RWPE2 (cell line): ENCODE measurements at regions not wholly inside any gene's neighbourhood (a gene's known extent, or its start where the extent isn't known, plus 50 kb on each side); places are given as distances from the start of the nearest gene placed in this dataset.
"Not testable (repeated sequence)": the region's sequence is repeated elsewhere in the genome, so short reads cannot be mapped to it uniquely, and the experiment has no call there.

ENCODE experiments used
- ATAC-seq: fragments of 200-7000 bp; cut with Tn5 transposase; 3 replicates; pipeline ENCODE4 v1.9.1; 2021; ENCODE audit warnings: low read depth
- DNase-seq: peaks from one replicate; pipeline ENCODE4 v3.0.0-alpha.2; 2020; ENCODE audit warnings: low spot score
- H3K27ac ChIP-seq: fragments of 450-650 bp; 2 replicates; pipeline ENCODE4 v1.5.1; 2017; ENCODE audit warnings: mild to moderate bottlenecking; ENCODE audit not compliant: poor library complexity, severe bottlenecking
- H3K27me3 ChIP-seq: fragments of 250-450 bp; sonication (Bioruptor Pico); 2 replicates; pipeline ENCODE4 v1.5.1; 2021; ENCODE audit warnings: mild to moderate bottlenecking, moderate library complexity; ENCODE audit not compliant: insufficient read depth, poor library complexity, severe bottlenecking
- H3K36me3 ChIP-seq: fragments of 250-450 bp; sonication (Bioruptor Pico); 2 replicates; pipeline ENCODE4 v1.5.1; 2020; ENCODE audit warnings: low read depth, mild to moderate bottlenecking, moderate library complexity
- H3K4me1 ChIP-seq: fragments of 250-450 bp; sonication (Bioruptor Pico); 2 replicates; pipeline ENCODE4 v1.5.1; 2021; ENCODE audit warnings: mild to moderate bottlenecking, moderate library complexity; ENCODE audit not compliant: insufficient read depth, poor library complexity, severe bottlenecking
- H3K4me3 ChIP-seq: fragments of 250-450 bp; sonication (Bioruptor Pico); 2 replicates; pipeline ENCODE4 v1.5.1; 2021; ENCODE audit warnings: mild to moderate bottlenecking, moderate library complexity; ENCODE audit not compliant: severe bottlenecking
- H3K9me3 ChIP-seq: fragments of 250-450 bp; sonication (Bioruptor Pico); 2 replicates; pipeline ENCODE4 v1.5.1; 2021; ENCODE audit warnings: mild to moderate bottlenecking, moderate library complexity; ENCODE audit not compliant: severe bottlenecking
- CTCF ChIP-seq: fragments of 450-650 bp; IDR thresholded peaks from one replicate; pipeline ENCODE4 v1.5.1; 2017; ENCODE audit warnings: mild to moderate bottlenecking, moderate library complexity; ENCODE audit not compliant: poor library complexity, severe bottlenecking

GRCh38 chr13:84737661-84738060, 855.4 kb upstream of the SLITRK1 start:
- H3K9me3 ChIP-seq = no peaks in the 10 kb centered on the region
- TF ChIP-seq CTCF = no peak
- H3K27me3 ChIP-seq = no peaks in the 10 kb centered on the region
- H3K36me3 ChIP-seq = no peaks in the 10 kb centered on the region
- no peak overlapping the region for H3K27ac ChIP-seq
- no peaks in the 10 kb centered on the region for H3K4me1 ChIP-seq
- DNase-seq (no peak), ATAC-seq (no peak)
- H3K4me3 ChIP-seq = no peak overlapping the region

DNA sequence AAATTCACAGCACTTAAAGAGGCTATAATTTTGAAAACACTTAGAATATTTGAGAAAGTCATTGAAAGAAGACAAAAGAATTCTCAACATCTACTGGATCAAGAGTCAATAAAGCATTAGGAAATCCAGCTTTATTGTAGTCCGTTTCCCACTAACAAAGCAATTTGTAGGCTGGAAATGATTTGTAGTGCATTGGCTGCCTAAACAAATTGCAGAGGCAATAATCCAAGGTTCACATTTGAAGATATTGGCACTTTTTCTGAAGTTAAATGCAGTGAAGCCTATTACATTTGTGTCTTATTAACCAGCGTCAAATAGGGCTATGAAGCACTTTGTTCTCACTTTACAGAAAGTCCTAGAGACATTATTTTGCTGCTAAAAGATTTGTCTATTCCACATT, 848.1 kb upstream of the SLITRK1 start:
- Histone ChIP-seq H3K4me1 (no peaks in the 10 kb centered on the region), H3K27ac (no peak overlapping the region)

DNA sequence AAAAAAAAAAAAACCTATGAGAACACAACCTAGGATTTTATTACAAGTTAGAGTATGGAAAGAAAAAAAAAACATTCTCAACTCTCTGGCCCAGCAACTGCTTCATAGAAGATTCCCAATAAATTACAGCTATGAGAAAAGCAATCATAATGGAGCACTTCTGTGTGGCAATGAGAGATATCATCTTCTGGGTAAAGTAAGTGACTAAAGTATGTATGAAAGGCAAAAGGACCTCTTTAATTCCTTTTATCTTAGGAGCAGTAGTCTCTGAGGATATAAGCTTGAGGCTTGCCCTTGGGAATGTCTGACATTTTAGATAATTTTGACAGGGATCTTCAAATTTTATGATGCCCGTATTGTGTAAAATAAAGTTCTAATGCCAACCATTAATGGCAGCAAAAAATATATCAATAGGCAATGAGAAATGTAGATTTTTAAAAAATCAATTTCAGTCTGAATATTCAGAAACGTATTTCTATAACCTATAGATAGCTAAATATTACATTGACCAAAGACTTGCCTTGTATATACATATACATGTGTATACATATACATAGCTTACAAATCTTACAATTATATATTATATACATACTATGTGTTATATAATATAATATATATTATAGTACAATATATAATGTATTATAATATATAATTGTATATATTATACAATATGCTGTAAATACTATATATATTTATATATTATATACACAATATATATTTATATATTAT, 823.9 kb upstream of the SLITRK1 start:
- ATAC-seq = no peak
- no peak for TF ChIP-seq CTCF
- Histone ChIP-seq H3K36me3 (no peaks in the 10 kb centered on the region), H3K9me3 (no peaks in the 10 kb centered on the region), H3K4me1 (no peaks in the 10 kb centered on the region), H3K4me3 (no peak overlapping the region), H3K27me3 (no peaks in the 10 kb centered on the region), H3K27ac (no peak overlapping the region)
- DNase-seq = no peak

More for the DNA sequence above, 848.1 kb upstream of the SLITRK1 start:
- H3K9me3 ChIP-seq = no peaks in the 10 kb centered on the region
- DNase-seq (no peak), ATAC-seq (no peak)
- H3K27me3 ChIP-seq = no peaks in the 10 kb centered on the region
- no peak for TF ChIP-seq CTCF
- no peaks in the 10 kb centered on the region for H3K36me3 ChIP-seq
- H3K4me3 ChIP-seq = no peak overlapping the region

DNA sequence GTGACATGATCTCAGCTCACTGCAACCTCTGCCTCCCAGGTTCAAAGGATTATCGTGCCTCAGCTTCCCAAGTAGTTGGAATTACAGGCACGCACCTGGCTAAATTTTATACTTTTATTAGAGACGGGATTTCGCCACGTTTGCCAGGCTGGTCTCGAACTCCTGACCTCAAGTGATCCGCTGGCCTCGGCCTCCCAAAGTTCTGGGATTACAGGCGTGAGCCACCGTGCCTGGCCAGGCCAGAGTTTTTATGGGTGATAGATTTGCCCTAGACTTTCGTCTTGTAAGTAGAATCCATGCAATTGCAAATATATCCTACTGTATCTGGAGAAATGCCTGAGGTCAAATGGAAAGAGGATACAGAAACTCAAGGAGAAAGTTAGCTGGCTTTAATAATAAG, 819.9 kb upstream of the SLITRK1 start:
- H3K27ac ChIP-seq = no peak overlapping the region
- no peaks in the 10 kb centered on the region for H3K36me3 ChIP-seq
- H3K4me1 ChIP-seq = no peaks in the 10 kb centered on the region
- H3K4me3 ChIP-seq = no peak overlapping the region
- no peaks in the 10 kb centered on the region for H3K27me3 ChIP-seq
- TF ChIP-seq CTCF = no peak
- ATAC-seq = no peak
- no peak for DNase-seq
- H3K9me3 ChIP-seq = no peaks in the 10 kb centered on the region

DNA sequence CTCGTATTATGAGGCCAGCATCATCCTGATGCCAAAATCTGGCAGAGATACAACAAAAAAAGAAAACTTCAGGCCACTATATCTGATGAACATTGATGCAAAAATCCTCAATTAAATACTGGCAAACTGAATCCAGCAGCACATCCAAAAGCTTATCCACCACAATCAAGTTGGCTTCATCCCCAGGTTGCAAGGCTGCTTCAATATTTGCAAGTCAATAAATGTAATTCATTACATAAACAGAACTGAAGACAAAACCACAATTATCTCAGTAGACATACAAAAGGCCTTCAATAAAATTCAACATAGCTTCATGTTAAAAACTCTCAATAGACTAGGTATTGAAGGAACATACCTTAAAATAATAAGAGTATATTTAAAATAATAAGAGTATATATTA, 815.3 kb upstream of the SLITRK1 start:
- not testable (repeated sequence) for H3K4me3 ChIP-seq, ATAC-seq, H3K27me3 ChIP-seq, H3K4me1 ChIP-seq, H3K9me3 ChIP-seq, H3K36me3 ChIP-seq, H3K27ac ChIP-seq, DNase-seq
